ENCODE measurements at regions not wholly inside any gene's neighbourhood (a gene's known extent, or its start where the extent isn't known, plus 50 kb on each side); places are given as distances from the start of the nearest gene placed in this dataset.

GRCh38 chr12:72978999-72979398 is 706.8 kb downstream of the TRHDE start:
- TF ChIP-seq ZNF274 (IDR thresholded peaks at IDR 0.05; ENCODE audit: low read depth, low read length): no peak
- TF ChIP-seq YY1 (IDR thresholded peaks at IDR 0.05; ENCODE audit: insufficient read depth, insufficient read length): no peak
- no peak for TF ChIP-seq SUZ12 (IDR thresholded peaks at IDR 0.05; ENCODE audit: extremely low read depth, insufficient read depth, insufficient read length)
